ENCODE measurements at regions not wholly inside any gene's neighbourhood (a gene's known extent, or its start where the extent isn't known, plus 50 kb on each side); places are given as distances from the start of the nearest gene placed in this dataset.
"Not testable (repeated sequence)": the region's sequence is repeated elsewhere in the genome, so short reads cannot be mapped to it uniquely, and the experiment has no call there.

DNA sequence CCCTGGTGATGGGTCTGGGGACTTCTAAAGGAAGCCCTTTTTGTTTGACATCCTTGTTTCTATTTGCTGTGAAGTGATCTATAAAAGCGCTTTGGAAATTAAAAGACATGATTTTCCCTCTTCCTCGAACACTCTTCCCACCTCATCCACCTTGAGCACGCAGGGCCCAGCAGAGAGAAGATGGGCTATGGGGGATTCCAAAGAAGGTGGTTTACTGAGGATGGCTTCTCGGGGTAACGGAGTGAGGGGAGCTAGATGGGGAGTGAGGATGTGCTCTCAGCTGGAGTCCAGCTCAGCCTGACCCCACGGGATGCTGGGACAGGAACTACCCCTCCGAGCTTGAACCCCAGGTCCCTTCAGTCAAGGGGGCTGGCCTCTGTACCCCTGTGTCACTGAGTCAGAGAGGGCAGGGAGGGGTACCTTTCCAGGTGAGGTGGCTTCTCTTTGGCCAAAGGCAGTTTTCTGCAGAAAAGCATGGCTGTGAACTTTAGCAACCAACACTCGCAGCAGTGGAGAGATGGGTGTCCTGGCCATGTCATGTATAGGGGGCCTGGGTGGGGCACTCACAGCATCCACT is 180.7 kb upstream of the SMAD3 start:
- DNase-seq = no peak

DNA sequence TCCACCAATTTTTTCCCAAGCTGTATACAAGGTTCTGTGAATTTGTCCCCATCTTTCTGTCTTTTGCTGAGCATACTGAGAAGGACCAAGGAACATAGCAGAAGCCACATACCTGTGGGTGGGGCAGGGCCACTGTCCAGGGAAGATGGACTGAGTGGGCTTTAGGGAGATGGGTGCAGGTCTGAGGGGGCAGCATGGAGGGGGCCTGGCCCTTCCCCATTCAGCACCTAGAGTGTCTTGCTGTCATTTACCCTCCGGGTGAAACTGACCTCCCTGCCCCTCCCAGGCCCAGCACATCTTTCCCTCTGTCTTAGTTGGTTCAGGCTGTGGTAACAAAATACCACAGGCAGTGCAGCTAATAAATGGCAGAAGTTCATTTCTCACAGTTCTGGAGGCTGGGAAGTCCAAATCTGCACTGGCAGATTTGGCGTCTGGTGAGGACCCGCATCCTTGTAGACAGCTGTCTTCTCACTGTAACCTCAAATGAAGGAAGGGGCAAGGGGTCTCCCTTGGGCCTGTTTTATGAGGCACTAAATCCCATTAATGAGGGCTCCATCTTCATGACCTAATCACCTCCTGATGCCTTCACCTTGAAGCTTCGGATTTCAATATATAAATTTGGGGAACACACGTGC is 180.0 kb upstream of the SMAD3 start:
- DNase-seq = no peak

DNA sequence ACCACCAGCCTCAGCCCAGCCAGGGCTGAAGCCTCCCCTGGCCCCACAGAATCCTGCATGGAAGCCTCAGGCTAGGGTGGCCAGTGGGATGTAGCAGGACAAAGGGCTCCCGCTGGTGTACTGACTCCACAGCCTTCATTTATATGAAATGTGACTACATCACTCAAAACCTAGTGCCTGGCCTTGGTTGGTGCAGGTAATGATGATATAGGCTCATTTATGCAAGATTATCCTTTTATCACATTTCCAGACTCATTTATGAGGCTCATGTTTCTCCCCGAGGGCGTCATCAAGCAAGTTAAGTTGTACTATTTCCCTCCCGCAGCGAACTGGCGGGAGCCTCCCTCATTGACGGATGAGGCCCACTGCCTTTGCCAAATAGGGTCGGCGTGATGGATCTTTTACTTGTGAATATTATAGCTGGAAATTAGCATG is 179.1 kb upstream of the SMAD3 start:
- no peak for DNase-seq

DNA sequence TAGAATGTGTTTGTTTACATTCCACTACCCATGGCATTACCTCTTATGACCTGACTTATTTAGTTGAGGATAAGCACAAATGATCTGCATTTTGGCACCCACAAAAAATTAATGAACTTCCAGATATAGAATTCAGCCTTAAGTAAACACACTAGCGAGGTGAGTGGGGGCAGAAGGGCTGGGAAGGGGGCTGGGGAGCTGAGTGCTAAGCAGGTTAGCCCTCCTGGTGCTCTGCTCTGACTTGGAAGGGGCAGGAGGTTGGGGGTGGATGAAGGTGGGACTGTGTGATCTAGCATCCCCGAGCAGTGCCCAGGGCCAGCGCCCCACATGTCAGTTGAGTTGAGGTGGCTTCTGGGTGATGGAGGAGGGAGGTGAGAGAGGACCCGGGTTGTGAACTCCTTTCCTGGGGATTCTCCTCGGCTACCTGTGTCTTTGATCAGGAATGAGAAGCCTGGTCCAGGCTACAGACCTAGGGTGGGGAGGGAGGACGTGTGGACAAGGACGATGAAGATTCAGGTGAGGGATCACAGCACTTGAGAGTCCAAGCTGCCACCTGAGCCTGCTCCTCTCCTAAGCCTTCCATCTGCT is 178.6 kb upstream of the SMAD3 start:
- DNase-seq = no peak

DNA sequence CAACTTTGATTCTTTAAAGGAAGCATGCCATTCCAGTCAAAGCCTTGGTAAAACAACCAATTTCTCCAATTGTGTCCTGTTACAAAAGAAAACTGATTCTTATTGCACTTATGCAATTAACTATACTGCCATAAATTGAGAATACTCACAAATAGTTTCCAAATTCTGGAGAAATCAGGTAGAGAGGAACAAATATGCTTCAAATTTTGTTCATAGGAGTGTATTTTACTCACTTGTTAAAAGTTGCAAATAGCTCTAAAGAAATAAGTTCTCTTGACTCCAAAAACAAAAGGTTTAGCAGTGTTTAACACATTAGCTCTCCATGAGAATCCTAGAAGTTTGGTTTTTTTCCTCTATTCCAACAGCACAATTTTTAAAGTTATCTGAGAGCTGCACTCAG is 176.1 kb upstream of the SMAD3 start:
- not testable (repeated sequence) for DNase-seq

DNA sequence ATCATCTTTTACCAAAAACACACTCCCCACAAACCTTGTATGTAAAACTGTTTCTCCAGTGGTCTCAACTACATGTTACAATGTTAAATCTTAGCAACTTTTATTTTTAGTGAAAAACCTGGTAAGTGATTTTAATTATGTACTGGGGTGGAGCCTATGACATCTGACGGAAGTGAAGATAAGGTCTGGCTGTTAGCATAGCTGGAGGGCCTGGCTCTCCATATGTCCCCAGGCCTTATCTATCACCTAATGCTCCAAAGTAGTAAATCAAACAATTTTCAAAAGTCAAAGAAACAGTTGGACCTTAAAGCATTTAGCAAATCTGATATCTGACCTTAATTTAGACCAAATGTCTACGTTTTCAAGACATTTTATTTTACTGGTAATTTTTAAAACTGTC is 173.6 kb upstream of the SMAD3 start:
- DNase-seq = no peak

DNA sequence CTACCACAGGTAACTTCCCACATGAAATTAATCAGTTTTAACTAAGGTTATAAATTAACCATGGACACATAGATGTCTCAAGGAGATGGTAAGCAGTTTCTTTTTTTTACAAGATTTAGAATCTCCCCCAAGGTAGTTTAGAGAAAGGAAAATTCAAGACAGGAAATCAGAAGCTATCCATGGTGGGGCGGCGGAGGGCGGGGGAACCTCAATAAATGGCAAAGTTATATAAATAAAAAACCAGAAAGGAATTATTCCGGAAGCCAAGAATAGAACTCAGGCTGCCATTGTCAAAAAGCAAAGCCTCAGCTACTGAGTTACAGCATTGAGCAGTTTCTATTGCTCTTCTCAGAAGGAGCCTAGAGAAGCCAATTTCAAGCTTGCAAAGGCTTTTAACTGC is 172.1 kb upstream of the SMAD3 start:
- DNase-seq = no peak

DNA sequence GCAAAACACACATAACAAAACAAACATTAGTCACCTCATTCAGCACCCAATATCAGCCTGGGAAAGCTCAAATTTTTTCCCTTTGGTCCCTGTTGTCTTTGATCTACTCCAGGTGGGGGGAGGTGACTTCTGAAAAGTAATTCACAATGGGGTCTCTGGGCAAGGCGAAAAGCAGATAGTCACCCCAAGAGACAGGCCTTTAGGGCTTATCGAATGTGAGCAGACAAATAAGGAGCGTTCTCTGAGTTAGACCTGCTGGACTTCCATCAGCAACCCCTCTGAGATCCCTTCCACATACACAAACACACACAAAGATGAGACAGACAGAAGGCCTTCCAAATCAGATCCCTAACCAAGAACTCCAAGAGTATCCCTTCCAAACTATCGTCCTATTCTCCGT is 171.0 kb upstream of the SMAD3 start:
- DNase-seq = no peak

DNA sequence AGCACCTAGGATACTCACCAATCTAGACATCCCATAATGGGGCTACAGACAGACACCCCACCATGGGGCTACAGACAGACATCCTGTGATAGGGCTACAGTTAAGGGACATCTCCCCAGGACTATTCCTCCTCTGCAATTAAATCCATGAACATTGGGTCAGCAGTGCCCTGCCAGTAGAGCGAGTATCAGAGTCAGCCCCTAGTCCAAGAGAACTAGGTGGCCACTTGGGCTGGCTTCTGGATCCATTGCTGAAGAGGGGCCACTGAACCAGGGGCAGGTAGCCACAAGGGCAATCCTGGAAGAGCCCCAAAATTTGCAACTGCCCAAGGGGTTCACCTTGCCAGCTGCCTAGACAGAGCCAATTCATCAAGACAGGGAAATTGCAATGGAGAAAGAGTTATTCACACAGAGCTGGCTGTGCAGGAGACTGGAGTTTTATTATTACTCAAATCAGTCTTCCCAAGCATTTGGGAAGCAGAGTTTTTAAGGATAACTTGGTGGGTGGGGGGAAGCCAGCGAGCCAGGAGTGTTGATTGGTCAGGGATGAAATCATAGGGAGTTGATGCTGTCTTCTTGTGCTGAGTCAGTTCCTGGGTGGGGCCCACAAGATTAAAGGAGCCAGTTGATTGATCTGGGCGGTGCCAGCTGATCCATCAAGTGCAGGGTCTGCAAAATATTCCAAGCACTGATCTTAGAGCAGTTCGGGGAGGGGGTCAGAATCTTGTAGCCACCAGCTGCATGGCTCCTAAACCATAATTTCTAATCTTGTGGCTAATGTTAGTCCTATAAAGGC is 170.2 kb upstream of the SMAD3 start:
- no peak for DNase-seq

DNA sequence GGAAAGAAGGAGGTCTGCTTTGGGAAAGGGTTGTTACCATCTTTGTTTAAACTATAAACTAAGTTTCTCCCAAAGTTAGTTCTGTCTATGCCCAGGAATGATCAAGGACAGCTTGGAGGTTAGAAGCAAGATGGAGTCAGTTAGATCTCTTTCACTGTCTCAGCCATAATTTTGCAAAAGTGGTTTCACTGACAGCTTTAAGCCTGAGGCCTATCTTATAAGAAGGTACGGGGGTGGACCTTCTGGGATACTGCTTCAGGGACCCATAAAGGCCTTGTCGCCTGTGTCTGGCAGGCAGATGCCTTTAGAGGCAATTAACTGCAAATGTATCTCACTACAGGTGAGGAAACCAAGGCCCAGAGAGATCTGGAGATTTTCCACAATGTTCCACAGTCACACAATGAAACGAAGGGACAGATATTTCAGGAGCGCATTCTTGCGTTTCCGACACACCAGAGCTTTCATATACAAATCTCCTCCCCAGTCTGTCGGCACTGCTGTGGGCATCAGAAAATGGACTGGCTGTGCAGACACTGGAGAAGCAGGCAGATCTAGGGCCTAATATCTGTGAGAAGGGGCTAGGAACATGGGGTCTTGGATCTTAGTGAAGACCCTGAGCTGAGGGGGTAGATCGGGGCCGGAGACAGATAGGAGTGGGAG is 169.5 kb upstream of the SMAD3 start:
- DNase-seq = no peak

DNA sequence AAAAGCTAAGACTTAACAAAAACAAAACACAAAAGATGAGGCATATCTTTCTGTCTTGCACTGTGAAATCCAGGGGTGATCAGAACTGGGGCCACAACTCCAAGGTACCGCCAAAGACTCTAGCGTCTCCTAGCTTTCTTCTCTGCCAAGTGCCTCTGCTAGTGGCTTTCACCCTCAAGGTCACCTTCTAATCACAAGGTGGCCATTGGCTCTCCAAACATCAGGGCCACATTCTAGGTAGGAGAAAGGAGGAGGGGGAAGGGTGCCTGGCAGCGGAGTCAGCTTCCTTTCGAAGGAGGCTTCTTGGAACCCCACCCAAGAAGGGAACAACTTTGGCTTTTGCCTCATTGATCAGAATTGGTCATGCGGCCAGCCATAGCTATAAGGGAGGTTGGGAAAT is 168.8 kb upstream of the SMAD3 start:
- no peak for DNase-seq

DNA sequence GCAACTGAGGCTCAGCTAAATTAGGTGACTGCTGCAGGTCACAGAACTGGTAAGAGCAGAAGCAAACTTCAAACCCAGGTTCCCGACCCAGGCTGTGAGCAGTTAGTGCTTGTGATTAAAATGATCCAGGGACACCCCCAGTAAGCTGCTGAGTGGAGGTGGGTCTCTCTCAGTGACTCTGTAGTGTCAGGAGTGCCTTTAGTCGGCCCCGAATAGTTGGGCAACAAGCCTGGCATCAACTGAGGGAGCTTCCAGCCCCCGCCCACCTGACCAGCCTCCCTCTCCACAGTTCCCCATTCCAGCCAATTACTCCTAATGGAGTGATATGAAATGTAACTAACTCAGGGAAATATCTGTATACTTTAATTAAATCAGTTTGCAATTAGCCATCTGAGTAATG is 168.0 kb upstream of the SMAD3 start:
- DNase-seq = no peak

DNA sequence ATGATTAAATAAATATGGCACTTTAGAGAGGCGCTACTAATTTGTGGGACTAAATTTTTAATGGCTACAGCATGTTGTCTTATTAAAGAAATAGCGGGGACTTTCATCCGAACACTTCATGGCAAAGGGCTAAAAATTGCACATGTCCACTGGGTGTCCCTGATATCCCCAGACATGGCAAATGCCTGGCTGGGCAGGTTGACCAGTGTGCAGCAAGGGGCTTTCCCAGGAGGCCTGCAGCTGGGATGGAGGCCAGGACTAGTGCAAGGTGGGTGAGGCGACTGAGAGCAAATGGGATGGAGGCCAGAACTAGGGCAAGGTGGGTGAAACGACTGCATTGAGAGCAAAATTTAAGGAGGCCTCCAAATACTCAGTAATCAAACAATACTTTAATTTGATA is 167.4 kb upstream of the SMAD3 start:
- no peak for DNase-seq

DNA sequence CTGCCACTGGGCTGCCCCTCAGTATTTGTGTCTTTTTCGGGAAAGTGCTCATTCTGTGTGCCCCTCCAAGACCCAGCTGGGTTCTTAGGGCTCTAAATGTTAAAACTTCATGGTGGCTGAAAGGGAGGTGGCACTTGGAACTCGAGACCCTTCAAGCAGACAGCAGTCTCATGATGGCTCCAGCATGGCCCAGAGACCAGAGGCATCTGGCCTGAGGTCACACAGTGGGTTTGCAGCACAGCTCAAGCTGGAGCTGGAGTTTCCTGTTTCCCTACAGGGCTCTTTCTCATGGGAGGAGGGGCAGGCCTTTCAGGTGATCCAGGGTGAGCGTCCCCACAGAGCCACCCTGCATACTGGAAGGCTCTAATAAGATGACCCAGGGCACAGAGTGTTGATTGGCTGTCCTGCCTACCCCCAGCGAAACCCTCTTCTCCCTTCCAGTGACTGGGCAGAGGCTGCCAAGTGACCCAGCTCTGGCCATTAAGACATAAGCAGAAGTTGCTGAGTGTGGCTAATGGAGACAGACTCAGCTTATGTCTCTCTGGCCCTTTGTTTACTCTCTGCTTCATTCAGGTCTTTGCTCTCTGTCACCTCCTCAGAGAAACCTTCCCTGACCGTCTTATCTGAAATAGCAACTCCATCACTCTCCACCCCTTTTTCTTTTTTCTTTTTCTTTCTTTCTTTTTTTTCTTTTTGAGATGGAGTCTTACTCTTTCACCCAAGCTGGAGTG is 166.6 kb upstream of the SMAD3 start:
- no peak for DNase-seq

DNA sequence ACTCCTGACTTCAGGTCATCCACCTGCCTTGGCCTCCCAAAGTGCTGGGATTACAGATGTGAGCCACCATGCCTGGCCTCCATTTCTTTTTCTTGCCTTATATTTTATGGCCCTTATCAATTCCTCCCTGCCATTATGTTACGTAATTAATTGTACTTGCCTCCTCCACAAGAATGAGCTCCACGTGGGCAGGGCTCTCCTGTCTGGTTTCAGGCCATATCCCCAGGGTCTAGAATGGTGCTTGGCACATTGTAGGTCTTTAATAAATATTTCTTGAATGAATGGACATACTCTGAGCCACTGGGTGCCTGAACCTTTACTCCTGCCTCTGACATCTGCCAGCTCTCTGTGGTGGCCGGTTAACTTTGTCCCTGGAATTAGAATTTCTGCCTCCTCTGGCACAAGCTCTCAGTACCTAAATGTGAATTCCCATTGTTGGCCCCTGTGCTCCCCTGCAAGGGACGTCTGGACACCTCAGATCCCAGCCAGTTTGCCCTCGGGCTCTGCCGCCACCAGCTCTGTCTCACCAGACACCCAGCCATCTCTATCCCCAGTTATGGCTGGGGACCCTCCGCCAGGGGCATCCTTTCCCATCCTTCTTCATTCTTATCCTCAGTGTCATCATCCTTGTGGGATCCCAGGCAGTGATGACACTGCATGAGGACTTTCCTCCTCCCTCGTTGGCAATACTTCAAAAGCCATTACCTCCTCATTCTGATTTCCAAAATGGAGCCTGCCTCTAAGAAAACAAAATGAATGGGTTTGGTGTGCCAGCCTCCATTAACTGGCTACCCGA is 165.6 kb upstream of the SMAD3 start:
- no peak for DNase-seq

DNA sequence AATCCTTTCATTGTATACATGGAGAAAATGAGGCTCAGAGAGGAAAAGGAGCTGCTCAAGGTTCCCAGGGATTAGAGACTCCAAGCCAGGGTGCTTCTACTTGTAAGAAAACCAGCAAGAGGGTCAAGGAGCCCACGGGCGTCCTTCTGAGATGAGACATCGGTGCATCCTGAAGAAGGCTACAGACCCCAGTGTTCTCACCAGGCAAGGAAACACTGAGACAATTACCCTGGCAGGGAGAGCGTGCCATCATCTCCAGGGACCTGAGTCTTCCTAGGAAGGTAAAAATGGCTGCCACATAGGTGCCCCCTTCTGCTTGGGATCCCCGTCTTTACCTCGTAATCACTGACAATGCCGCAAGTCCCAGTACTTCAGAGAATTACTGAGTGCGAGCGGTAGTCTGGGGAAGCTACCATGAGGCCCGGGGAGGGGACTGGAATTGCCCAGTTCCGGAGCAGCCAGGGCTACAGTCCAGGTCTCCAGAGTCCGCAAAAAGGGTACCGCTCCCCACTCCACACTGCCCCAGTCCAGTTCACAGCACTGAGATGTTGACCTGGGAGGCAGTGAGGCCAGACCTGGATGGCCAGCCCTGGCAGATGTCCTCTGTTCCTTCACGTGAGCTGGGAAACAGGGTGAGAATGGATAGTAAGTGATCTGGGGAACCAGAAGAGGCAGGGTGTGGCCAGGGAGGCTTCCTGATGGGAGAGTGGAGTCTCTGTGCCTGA is 164.7 kb upstream of the SMAD3 start:
- DNase-seq = no peak

DNA sequence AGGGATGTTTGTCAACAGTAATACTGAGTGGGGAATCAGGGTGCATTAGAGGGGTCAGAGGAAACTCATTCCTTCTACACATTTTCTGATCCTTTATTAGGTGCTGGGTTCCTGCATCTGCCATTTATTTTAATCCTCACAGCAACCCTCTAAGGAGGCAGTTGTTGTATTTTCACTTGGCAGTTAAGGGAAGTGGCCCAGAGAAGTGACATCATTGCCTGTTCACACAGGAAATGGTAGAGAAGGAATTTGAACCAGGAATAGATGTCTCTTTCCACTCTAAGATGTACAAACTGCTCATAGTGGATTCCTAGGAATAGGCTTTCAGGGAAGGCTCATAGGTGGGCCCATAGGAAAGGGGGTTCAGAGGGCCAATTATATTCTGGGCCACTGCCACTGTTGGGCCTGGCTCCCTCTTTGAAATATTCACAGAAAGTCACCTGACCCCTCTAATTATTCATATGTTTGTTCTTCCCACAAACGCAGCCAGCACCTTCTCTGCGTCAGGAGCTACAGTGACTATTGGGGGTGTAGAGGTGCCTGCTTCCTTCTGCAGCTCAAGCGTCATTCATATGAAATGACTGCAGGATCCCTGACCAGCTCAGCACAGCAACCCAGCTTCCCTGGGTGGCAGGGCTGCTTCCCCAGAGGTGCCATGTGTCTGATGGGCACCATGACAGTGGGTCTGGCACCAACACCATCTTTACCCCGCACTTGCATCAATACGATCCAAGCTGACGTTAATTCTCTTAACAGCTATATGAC is 163.9 kb upstream of the SMAD3 start:
- DNase-seq = no peak

DNA sequence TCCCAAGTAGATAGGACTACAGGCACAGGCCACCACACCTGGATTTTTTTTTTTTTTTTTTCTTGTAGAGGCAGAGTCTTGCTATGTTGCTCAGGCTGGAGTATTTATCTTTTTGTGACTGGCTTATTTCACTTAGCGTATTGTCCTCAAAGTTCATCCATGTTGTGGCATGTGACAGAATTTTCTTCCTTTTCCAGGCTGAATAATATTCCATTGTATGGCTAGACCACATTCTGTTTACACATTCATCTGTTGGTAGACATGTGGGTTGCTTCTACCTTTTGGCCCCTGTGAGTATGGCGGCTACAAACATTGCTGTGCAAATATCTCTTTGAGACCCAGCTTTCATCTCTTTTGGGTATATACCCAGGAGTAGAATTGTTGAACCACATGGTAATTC is 160.2 kb upstream of the SMAD3 start:
- no peak for DNase-seq

DNA sequence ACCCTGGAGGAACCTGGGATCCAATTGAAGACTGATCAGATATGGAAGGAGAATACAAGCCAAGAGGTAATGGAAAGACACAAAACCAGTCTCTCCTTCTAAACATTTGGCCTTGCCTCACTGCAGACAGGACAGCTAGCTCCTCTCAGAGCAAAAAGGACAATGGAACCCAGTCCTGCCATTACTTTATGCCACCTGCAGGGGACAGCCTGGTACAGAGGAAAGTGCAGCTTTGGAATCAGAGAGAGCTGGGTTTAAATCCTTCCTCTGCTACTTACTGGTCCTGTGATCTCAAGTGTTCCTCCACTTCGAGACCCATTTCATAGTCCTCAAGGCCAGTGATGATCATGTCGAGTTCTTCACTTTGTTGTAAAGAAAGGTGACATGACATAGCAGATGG is 159.4 kb upstream of the SMAD3 start:
- DNase-seq = no peak

All from NCI-H1105 treated with DMSO at 0.1 percent for 48 hours (cell line).